Mesothelial cell of epicardium (in vitro differentiated cells): ENCODE measurements at regions not wholly inside any gene's neighbourhood (a gene's known extent, or its start where the extent isn't known, plus 50 kb on each side); places are given as distances from the start of the nearest gene placed in this dataset.

ENCODE experiments used
- DNase-seq, 2 experiments: peaks; one replicate each; pipeline ENCODE4 v3.0.0; 2021; ENCODE audit warnings: low spot score in 2 of 2; ENCODE audit not compliant: unreplicated experiment in 2 of 2
- H3K27ac Mint-ChIP-seq: 2 replicates; pipeline ENCODE4 v1.8.0; 2021; ENCODE audit warnings: mixed read lengths
- H3K27me3 Mint-ChIP-seq: 2 replicates; pipeline ENCODE4 v1.8.0; 2021; ENCODE audit warnings: low read depth, mixed read lengths
- H3K36me3 Mint-ChIP-seq: 2 replicates; pipeline ENCODE4 v1.8.0; 2021; ENCODE audit warnings: mixed read lengths
- H3K4me1 Mint-ChIP-seq: 2 replicates; pipeline ENCODE4 v1.8.0; 2021; ENCODE audit warnings: mixed read lengths
- H3K4me3 Mint-ChIP-seq: 2 replicates; pipeline ENCODE4 v1.8.0; 2021; ENCODE audit warnings: mild to moderate bottlenecking, moderate library complexity, mixed read lengths
- H3K9me3 Mint-ChIP-seq: 2 replicates; pipeline ENCODE4 v1.8.0; 2021; ENCODE audit warnings: mixed read lengths
- CTCF ChIP-seq: fragments of 200-600 bp; sonication (generic); IDR thresholded peaks from one replicate; pipeline ENCODE4 v1.5.0; 2021; ENCODE audit warnings: antibody characterized with exemption; ENCODE audit not compliant: unreplicated experiment

- no peak for DNase-seq
- Mint-ChIP-seq H3K9me3 (peaks cover 43% of the 10 kb centered on the region), H3K4me1 (no peaks in the 10 kb centered on the region), H3K27ac (no peak overlapping the region), H3K4me3 (no peak overlapping the region), H3K36me3 (peaks cover 3% of the 10 kb centered on the region), H3K27me3 (no peaks in the 10 kb centered on the region)
- no peak for TF ChIP-seq CTCF
Observed at GRCh38 chr9:78724896-78725295, 428.0 kb downstream of the PSAT1 start.

GRCh38 chr9:78725503-78725902 is 428.6 kb downstream of the PSAT1 start:
- Mint-ChIP-seq H3K4me3 (no peak overlapping the region), H3K27me3 (no peaks in the 10 kb centered on the region), H3K27ac (no peak overlapping the region), H3K9me3 (peaks cover 47% of the 10 kb centered on the region), H3K4me1 (no peaks in the 10 kb centered on the region), H3K36me3 (peaks cover 3% of the 10 kb centered on the region)
- TF ChIP-seq CTCF: no peak
- DNase-seq: no peak

GRCh38 chr9:78745331-78745730 is 448.4 kb downstream of the PSAT1 start:
- Mint-ChIP-seq H3K9me3 (peaks cover 32% of the 10 kb centered on the region), H3K27me3 (no peaks in the 10 kb centered on the region), H3K36me3 (no peaks in the 10 kb centered on the region), H3K4me3 (no peak overlapping the region), H3K4me1 (peaks cover 5% of the 10 kb centered on the region), H3K27ac (no peak overlapping the region)
- no peak for TF ChIP-seq CTCF
- no peak for DNase-seq

GRCh38 chr9:78746010-78746409 is 449.1 kb downstream of the PSAT1 start:
- H3K4me1 Mint-ChIP-seq: peaks cover 5% of the 10 kb centered on the region
- TF ChIP-seq CTCF: no peak
- H3K36me3 Mint-ChIP-seq: no peaks in the 10 kb centered on the region
- no peaks in the 10 kb centered on the region for H3K27me3 Mint-ChIP-seq
- no peak for DNase-seq
- H3K27ac Mint-ChIP-seq: no peak overlapping the region
- H3K4me3 Mint-ChIP-seq: no peak overlapping the region
- H3K9me3 Mint-ChIP-seq: peaks cover 39% of the 10 kb centered on the region

GRCh38 chr9:78753039-78753438 is 456.1 kb downstream of the PSAT1 start:
- DNase-seq: no peak
- Mint-ChIP-seq H3K4me3 (no peak overlapping the region), H3K27ac (no peak overlapping the region), H3K4me1 (no peaks in the 10 kb centered on the region), H3K9me3 (peaks cover 38% of the 10 kb centered on the region), H3K36me3 (peaks cover 3% of the 10 kb centered on the region), H3K27me3 (peaks cover 8% of the 10 kb centered on the region)
- TF ChIP-seq CTCF: no peak
